ENCODE measurements at regions not wholly inside any gene's neighbourhood (a gene's known extent, or its start where the extent isn't known, plus 50 kb on each side); places are given as distances from the start of the nearest gene placed in this dataset.

- TF ChIP-seq CTCF (IDR thresholded peaks at IDR 0.05; ENCODE audit: low read depth, low read length, missing input control), result no peak
- TF ChIP-seq, protein P1, sequence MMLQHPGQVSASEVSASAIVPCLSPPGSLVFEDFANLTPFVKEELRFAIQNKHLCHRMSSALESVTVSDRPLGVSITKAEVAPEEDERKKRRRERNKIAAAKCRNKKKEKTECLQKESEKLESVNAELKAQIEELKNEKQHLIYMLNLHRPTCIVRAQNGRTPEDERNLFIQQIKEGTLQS (IDR thresholded peaks at IDR 0.05), result no peak
These were observed 147.0 kb downstream of the FOXA2 start (continued) for GRCh38 chr20:22437354-22437753.

GRCh38 chr20:22431419-22431818 is 153.0 kb downstream of the FOXA2 start:
- Histone ChIP-seq H3K4me1 (ENCODE audit: control insufficient read depth in 4 of 4, insufficient read depth in 4 of 4, low read length in 3 of 4) (peaks cover 16 to 35% (median 32%) of the 10 kb centered on the region in 4 donors), H3K27me3 (ENCODE audit: control insufficient read depth in 4 of 4, insufficient read depth in 4 of 4, low read length in 3 of 4) (no peaks in the 10 kb centered on the region), H3K9ac (ENCODE audit: low read depth in 1 of 2, low read length in 2 of 2) (no peak overlapping the region), H3K36me3 (ENCODE audit: control insufficient read depth in 4 of 4, insufficient read depth in 3 of 4, low read depth in 1 of 4, low read length in 3 of 4) (no peaks in the 10 kb centered on the region), H3K27ac (ENCODE audit: low read depth in 1 of 2, low read length in 2 of 2) (no peak overlapping the region), H3K4me3 (ENCODE audit: low read depth in 1 of 3, low read length in 3 of 3) (no peak overlapping the region), H3K9me3 (ENCODE audit: control insufficient read depth in 4 of 4, low read length in 3 of 4) (peaks cover 0 to 2% (median 0%) of the 10 kb centered on the region in 4 donors)
- TF ChIP-seq HNF4G (IDR thresholded peaks at IDR 0.05), result no peak
- TF ChIP-seq REST (IDR thresholded peaks at IDR 0.05), result no peak
- TF ChIP-seq GABPA (IDR thresholded peaks at IDR 0.05 in 1 of 2, conservative IDR thresholded peaks at IDR 0.05 in 1 of 2), result no peak
- TF ChIP-seq EGR1 (IDR thresholded peaks at IDR 0.05; ENCODE audit: low read depth in 2 of 2), result no peak
- TF ChIP-seq TAF1 (conservative IDR thresholded peaks at IDR 0.05), result no peak
- no peak for TF ChIP-seq HNF4A (conservative IDR thresholded peaks at IDR 0.05)
- TF ChIP-seq ZBTB33 (IDR thresholded peaks at IDR 0.05), result no peak
- 91% methylated on average over 2 of the region's 2 CpGs for whole genome bisulfite sequencing
- no peak for DNase-seq (ENCODE audit: low spot score)

DNA sequence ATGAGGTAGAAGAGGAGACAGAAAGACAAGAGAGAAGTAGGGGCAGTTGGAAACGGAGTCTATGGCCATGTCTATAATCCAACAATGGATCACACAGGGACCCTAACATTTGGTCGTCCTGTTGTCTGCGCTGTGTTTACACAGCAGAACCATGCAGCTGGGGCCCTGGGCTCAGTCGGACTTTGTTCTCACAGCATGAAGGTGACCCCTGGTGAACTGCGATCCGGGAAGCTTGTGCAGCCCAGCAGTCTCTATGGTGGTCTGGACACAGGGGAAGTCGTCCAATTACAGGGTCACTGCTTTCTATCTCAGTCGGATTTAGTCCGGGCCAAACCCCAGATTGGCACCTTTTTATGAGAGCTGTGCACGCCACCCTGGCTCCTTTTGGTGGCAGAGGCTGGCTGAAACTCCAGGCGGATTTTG is 153.6 kb downstream of the FOXA2 start:
- H3K36me3 ChIP-seq (ENCODE audit: control insufficient read depth in 4 of 4, insufficient read depth in 3 of 4, low read depth in 1 of 4, low read length in 3 of 4), result no peaks in the 10 kb centered on the region
- peaks cover 17 to 41% (median 38%) of the 10 kb centered on the region in 4 donors for H3K4me1 ChIP-seq (ENCODE audit: control insufficient read depth in 4 of 4, insufficient read depth in 4 of 4, low read length in 3 of 4)
- no peak overlapping the region for H3K9ac ChIP-seq (ENCODE audit: low read depth in 1 of 2, low read length in 2 of 2)
- peak; percentile 57 for DNase-seq (ENCODE audit: low spot score)
- TF ChIP-seq GABPA (IDR thresholded peaks at IDR 0.05 in 1 of 2, conservative IDR thresholded peaks at IDR 0.05 in 1 of 2) (no peak), HNF4G (IDR thresholded peaks at IDR 0.05) (peak; percentile 92), EGR1 (IDR thresholded peaks at IDR 0.05; ENCODE audit: low read depth in 2 of 2) (no peak), FOXA1 (IDR thresholded peaks at IDR 0.05) (peak; percentile 50), SP1 (IDR thresholded peaks at IDR 0.05) (peak; percentile 98), RXRA (IDR thresholded peaks at IDR 0.05) (peak; percentile 87 to 92), HNF4A (conservative IDR thresholded peaks at IDR 0.05) (peak; percentile 90 to 95), FOXA2 (IDR thresholded peaks at IDR 0.05) (peak; percentile 95), RAD21 (IDR thresholded peaks at IDR 0.05) (peak; percentile 18 to 55)
- no peak overlapping the region for H3K4me3 ChIP-seq (ENCODE audit: low read depth in 1 of 3, low read length in 3 of 3)
- WGBS, result 30% methylated on average over 11 of the region's 11 CpGs
- H3K27me3 ChIP-seq (ENCODE audit: control insufficient read depth in 4 of 4, insufficient read depth in 4 of 4, low read length in 3 of 4), result no peaks in the 10 kb centered on the region
- peaks cover 0 to 2% (median 0%) of the 10 kb centered on the region in 4 donors for H3K9me3 ChIP-seq (ENCODE audit: control insufficient read depth in 4 of 4, low read length in 3 of 4)
- H3K27ac ChIP-seq (ENCODE audit: low read depth in 1 of 2, low read length in 2 of 2), result peak overlapping the region; percentile 75 to 82

All from liver (tissue), 8 donors.